HG02970 (cell line): ENCODE measurements at regions not wholly inside any gene's neighbourhood (a gene's known extent, or its start where the extent isn't known, plus 50 kb on each side); places are given as distances from the start of the nearest gene placed in this dataset.
A peak's percentile ranks its signal among the peaks of the same experiment; 100 is the strongest.
"Not testable (repeated sequence)": the region's sequence is repeated elsewhere in the genome, so short reads cannot be mapped to it uniquely, and the experiment has no call there.

Experiments used
- ATAC-seq: cut with Tn5 transposase; IDR thresholded peaks from one replicate; pipeline ENCODE4 v1.9.1; 2021; ENCODE audit warnings: mild to moderate bottlenecking, moderate library complexity, moderate number of reproducible peaks; ENCODE audit not compliant: unreplicated experiment, low FRiP score

DNA sequence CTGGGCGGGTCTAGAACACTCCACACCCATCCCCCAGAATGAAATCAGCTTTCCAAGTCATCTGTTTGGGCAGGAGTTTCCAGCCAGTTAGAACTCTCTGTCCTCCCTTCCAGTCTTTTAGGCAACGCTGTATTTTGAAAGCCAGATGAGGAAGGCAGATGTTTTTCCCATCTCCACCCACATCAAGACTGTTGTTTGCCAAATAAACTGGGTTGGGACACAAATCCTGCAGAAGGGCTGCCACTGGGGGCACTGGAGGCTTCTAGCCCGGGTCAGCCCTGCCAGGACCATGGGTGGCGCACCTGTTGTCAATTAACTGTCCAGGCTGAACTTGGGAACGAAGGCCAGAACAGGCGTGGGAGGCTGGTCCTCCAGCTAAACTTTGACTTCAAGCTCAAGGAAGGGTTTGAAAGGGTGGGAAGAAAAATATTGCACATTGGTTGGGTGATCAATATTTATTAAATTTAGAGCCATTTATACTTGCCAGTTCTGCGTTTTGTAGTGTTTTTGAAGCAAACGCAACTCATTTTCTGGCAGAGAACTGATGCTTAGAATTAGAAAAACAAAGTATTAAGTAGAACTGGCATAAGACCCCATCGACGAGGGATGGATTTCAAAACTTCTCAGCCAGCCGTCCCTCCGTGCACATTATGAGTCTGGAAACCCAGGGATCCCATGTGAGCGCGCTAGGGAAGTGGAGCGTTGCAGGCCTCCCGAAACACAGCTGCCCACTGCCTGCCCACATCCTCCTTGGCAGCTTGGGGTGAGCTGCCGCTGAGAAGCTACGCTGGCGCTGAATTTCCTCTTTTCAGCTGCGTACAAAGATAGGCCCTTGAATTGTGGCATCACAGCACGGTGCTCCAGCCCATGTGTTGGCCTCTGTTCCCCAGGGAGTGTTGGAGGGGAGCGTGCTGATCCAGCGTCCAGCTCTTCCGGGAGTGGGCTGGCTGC, 297.4 kb downstream of the QKI start:
- ATAC-seq: no peak

DNA sequence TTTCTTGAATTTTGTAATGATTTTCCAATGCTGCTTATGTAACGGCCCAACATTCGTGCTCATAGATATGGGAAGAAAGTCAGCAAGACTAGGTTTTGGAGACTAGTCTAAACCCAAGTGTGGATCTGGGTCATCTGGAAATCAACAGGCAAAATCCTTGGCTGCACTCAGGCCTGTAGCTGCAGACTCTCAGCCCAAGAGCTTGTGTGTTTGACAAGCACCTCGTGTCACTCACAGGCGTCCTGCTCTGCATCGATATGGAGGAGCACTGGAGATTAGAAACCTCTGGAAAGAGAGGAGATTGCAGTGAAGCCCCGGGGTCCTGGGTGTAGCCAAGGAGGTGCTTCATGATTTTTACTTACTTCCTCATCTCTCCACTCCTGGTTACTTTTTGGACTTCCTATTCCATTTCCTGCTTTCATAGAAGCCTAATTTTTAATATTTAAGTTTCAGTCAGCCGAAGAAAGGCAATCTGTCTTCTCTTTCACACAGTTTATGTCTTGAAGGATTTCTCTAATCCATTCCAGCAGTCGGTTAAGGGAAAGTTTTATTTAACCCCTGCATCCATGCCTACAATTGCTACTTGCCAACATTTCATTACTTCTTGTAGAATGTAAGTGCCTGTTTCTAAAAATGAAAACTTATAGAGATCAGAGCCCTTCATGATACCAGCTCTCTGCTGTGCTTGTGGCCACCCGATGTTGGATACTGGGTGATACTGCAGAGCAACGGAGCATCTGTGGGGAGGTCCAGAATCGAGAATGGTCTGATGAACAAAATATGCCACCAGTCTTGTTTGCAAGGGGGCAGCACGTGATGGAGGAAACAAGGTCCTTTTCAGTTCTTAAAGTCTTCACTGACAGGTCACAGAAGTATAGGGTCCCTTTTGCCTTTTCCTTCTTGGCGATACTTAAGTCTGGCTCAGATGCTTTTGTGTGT, 296.3 kb downstream of the QKI start:
- no peak for ATAC-seq

DNA sequence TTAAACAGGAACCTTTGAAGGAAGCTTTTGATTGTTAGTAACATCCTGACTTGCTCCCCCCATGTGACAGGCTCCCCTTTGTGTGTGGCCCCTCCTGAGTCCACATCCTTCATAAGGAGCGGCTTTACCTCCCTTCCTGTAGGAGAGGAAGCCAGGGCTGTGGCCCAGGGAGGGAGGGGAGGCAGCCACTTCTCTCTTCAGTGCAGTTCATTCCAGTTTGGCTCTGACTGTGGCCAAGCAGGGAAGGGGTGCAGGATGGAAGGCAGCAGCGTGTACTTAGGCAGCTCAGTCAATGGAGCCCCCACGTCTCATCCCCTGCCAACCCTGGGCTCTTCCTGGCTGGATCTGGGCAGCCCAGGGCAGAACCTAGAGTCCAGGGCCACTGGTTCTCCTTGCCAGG, 295.2 kb downstream of the QKI start:
- no peak for ATAC-seq

DNA sequence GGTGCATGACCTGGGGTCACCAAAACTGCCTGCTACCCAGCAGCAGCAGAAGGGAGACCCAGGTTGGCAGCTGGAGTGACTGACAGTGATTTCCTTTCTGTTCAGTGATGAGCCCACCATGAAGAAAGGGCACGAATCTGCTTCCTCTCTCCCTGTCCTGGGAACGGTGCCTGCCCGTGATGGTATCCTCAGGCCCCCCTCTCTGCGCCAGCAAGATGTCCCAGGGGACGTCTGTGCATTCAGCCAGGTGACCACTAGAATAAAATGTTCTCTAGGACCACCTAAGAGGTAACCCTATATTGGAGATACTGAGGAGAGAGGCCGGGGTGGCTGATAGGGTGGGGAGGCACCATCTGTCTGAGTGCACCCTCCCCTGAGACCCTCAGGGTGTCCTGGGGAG, 294.7 kb downstream of the QKI start:
- ATAC-seq: no peak

DNA sequence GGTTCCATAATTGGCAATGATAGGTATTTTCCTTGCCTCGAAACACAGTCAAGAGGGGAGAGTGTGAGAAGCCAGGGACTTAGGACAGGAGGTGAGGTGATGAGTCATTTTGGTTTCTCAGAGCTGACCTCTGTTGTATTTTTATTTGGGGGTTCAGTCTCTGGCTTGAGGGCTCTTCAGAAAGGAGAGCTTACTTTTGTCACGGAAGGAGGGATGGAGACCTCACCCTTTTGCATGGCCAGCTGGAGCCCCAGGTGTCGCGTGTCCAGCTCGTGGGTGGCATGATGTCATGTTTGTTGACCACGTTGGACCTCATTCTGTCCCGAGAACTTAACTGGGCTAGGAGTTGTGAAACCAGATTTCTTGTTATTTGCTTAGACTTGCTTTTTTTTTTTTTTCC, 293.9 kb downstream of the QKI start:
- ATAC-seq: peak; percentile 39

DNA sequence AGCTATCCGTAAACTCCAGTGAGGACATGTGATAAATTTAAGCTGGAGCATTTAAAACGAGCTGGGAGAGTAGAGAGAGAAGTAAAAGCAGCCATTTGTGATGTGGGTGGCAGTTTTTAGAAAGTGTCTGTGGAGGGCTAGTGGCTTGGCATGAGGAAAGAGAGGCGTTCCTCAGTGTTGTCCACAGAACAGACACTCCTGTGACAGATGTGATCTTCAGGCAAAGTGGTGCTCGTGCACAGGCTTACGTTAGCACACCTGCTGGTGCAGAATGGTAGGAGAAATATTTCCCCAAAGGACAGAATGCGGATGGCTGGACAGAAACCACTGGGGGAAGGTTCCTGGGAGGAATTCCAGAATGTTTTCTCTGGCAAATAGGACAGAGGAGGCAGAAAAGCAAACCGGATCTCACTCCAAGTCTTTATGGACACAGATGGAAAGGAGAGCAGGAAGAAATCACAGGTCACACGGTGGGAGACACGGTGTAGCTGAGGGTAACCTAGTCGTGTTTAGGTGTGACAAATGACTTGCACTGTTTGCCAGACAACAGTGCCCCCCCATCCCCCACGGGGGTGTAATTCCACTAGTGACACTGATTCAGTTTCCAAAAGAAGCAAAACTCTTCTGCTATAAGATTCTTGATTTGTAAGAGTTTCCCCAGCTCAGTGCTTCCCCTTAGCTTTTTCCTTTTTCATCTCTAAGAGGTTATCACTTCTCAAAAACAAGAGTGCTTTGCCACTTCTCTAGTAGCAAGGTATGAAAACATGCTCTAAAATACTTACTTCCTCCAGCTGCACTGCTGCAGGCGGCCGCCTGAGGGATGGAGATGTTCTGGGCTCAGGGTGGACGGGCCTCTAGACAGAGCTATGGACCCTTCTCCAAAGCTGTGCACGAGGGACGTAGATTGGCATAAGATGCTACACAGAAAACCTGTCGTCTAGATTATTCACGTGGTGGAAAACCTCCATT, 293.2 kb downstream of the QKI start:
- peak; percentile 37 for ATAC-seq

DNA sequence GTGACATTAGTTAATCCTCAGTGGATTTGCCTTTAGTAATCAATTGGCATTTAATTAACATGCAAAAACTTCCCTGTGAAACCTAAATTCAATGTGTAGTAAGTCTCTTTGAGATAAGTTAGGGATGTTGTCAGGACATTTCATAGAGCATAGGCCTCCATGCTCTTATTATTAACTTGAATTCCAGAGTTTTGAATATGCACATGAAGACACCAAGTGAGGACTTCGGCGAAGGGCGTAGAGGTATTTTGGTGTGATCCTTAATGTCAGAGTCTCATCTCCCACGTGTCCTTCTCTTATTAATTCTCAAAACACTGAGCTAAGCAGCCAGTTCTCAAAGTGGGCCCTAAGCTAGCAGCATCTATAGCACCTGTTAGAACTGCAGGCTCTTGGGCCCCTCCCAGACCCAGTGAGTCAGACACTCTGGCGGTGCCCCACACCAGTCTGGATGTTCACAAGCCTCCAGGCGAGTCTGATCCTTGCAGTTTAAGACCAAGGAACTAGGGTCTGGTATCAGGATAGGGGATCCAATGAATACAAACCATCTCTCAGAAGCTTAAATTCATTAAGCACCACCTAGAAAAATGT, 292.1 kb downstream of the QKI start:
- ATAC-seq: no peak

DNA sequence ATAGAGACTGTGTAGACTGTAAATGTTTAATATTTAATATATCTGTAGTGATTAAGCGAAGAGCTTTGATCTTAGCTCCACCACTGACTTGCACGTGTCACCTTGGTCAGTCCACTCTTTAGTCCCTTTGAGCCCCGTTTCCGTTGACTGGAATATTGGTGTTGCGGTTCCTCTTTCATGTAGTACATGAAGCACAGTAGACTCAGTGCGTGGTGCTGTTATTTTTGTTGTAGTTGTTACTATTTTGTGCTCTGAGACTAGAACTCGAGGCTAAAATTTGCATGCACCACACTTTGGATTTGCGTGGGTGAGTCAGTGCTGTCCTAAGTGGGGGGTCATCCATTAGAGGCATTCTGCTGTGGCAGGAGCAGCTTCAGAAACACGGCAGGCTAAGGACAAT, 291.4 kb downstream of the QKI start:
- no peak for ATAC-seq

DNA sequence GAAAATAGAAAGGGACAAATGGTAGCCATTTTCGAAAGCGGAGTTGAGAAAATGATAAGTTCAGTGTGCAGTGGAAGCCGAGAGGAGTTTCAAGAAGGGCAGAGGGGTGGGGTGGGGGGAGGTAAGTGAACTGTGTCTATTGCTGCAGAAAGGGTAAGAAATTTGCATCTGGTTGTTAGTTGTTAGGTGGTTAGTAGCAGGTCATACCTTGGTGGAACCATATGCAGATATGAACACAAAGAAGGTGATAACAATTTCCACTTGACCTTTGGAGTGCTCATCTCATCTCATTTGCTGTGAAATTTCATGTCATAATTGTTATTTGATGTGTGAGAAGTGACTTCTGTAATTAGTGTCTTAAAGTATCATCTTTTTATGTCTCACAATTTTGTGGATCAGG, 288.2 kb downstream of the QKI start:
- ATAC-seq: no peak

DNA sequence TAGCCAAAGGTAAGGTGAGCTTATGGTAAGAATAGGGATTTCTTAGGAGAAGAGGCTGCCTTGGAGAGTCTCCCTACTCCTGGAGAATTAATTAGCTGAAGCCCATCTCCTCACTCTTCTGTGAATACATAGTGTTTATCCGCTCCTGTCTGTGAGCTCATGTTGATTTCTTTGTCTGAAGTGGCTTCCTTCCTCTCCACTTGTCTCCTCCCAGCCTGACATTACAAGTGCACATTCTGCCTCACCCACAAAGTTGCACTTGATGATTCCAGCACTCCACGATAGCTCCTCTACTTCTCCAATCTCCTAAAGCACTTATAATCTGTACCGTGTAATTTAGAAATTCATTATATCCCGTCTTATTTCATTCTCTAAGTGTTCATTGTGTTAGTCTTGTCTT, 287.2 kb downstream of the QKI start:
- ATAC-seq: no peak

DNA sequence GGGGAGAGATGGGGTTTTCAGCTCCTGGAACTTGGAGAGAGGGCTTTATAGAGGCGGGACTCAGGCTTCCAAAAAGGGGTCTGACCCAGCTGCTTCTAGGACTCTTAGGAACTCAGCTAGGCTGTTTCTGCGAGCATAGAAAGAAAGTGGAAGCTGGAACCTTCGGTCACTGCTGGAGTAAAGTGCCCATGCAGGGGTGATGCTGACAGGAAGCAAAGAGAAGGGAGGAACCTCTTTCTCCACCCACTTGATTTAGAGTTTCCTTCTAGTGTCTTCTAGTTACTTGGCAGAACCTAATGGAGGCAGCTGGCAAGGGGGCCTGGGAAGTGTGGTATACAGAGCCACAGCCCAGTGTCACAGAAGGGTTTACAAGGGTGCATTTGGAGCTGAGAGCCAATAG, 283.6 kb downstream of the QKI start:
- no peak for ATAC-seq

DNA sequence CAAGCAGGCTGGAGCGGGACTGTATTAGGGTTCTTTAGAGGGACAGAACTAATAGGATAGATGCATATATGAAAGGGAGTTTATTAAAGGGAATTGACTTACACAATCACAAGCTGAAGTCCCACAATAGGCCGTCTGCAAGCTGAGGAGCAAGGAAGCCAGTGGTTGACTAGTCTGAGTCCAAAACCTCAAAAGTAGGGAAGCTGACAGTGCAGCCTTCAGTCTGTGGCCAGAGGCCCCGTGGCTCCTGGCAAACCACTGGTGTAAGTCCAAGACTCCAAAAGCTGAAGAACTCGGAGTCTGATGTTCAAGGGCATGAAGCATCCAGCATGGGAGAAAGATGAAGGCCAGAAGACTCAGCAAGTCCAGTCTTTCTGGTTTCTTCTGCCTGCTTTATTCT, 281.8 kb downstream of the QKI start:
- ATAC-seq: not testable (repeated sequence)

DNA sequence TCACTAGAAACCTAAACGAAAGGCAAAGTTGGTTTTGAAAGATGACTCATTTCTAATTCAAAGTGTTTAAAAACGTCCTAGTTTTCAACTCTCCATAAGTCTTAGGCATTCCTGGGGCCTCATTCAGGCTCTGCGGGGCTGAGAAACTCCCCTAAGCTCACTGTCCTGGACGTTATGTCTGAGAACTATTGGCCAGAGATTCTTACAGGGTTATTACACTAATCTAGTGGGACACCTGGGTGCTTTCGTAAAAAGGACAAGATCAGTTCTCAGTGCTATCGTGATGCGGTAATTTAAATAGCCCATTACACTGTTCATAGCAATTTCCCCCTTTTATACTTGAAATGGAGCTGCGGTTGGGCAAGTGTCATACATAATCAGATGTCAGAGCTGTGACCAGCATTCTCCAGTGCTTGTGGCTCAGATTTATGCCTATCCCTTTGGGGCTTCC, 280.9 kb downstream of the QKI start:
- no peak for ATAC-seq

DNA sequence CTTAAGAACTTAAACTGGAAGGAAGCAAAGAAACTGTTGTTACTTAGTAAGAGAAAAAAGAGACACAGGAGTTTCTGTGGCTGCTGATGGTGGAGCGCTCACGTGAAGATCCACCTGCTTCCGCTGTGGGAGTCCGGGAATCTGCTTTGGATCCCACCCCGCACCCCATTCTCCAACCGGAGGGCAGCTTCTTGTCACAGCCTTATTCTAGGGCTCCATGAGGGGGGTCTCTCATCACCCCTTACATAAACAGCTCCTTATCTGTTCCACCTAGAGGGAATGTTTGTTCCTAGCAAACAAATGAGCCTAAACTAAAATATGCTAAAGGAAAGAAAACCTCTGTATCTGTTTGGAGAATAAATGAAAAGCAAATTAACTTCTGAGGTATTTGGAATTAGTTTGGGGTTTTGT, 280.5 kb downstream of the QKI start:
- no peak for ATAC-seq

DNA sequence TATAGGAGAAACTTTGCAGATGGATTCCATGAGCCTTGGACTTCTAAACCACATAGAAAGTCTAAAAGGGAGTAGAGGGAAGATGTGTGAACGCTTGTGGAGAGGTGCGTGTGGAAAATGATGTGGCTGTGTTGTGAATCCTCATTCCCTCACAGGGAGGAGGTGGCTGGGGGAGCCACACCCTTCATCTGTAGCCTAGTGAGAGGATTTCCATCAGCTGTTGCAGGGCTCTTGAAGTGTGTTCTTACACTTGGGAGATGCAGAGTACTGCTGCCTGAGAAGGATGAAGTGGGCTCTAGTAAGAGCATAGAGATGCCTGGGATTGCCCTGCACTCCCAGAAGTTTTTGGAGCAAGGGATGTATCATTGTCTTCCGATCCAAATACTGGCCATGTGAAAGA, 279.6 kb downstream of the QKI start:
- ATAC-seq: no peak

DNA sequence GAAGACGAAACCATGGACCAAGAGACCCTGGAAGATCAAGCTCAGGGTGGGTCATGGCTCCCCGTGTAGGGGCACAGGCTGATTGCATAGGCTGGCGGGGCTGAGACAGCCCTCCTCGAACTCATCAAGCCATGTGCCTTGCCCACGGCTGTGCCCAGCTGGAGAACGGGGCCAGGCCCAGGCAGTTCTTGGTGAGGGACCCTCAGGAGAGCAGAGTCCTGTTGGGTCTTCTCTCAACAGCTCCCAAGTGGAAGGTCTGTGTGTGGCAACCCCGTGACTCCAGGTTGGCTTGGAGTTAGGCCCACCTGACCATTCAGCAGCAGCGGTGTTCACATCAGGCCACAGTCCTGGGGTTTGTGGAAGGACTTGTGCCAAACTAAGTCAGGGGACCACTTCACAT, 276.5 kb downstream of the QKI start:
- no peak for ATAC-seq

DNA sequence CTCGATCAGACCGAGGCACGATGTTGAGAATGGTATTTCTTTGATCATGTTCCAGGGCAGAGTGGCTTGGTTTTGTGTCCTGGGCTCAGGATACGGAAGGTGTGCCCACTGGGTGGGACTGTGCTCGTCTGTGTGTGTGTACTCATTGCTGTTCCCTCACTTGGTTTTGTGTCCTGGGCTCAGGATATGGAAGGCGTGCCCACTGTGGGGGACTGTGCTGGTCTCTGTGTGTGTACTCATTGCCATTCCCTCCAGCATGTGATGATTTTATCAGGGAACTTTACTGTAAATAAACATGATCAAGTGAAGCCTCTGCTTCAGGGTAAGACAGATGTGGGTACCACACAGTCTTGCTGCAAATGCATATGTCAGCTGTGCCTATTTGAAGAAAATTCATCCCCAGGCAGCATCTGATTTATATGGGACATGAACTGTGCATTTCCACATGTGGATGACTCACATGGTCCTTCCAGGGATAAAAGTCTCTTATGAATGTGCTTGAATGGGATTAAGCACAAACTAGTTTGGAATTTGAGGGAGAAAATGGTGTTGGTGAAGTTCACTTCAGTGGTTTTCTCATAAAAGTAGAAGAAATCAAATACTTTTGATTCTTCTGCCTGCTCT, 274.3 kb downstream of the QKI start:
- ATAC-seq: no peak

DNA sequence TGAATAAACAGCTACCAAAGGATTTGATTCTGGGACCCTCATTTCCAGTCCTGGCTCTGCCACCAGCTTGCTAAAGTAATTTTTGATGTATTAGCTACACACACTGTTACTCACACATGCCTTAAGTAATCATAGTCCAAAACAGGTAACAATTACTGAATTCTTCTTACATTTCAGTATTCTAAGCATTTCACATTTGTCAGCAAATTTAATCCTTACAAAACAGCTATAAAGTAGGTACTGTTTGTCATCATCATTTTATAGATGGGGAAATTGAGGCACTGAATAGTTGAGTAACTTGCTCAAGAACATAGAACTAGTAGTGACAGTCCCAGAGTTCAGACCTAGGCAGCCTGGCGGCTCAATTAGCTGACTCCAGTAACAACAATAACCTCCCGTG, 272.6 kb downstream of the QKI start:
- ATAC-seq: no peak

DNA sequence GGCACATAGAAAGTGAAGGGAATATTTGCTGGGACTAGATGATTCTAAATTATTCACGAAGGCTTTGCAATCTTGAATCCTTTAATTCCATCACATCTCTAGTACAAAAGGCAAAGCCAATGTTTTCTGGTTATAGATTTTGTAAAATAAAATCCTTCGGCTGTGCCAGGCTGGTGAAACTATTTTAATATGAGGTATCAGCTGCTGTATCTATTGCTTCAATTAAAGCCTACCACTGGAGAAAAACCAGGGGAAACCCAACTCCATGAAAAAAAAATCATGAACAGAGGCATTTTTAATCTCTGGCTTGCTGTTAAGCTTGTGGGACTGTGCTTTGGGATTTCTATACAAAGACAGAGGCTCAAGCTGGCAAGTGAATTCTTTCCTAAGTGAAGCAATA, 271.8 kb downstream of the QKI start:
- no peak for ATAC-seq
